GM10266 (cell line): ENCODE measurements at regions not wholly inside any gene's neighbourhood (a gene's known extent, or its start where the extent isn't known, plus 50 kb on each side); places are given as distances from the start of the nearest gene placed in this dataset.

Source experiments
- DNase-seq: peaks from one replicate; pipeline ENCODE4 v3.0.0; 2012; ENCODE audit errors: extremely low spot score
- TF ChIP-seq, protein P1 (sequence below): IDR thresholded peaks from 2 replicates; pipeline ENCODE4 v1.5.1; 2012; ENCODE audit warnings: mild to moderate bottlenecking, low read depth; ENCODE audit not compliant: control insufficient read depth, insufficient read depth; ENCODE audit errors: missing control alignments

DNA sequence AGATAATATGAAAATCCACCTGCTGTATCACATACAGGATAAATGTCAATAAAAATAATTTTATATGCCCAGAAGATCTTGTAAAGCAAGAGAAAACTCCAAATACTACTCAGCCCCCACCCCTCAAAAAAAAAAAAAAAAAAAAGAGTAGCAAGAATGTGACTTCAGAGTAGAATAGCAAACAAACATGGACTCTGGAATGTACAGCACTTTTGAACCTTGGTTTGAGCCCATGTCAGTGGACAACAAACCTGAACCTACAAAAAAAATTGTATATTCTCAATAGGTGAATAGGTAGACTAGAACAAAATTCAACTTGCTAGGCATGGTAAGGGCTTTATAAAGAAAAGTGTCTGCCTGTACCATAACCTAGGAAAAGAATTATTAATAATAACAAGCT lies 428.0 kb downstream of the SLITRK6 start:
- no peak for DNase-seq
- TF ChIP-seq, protein P1, sequence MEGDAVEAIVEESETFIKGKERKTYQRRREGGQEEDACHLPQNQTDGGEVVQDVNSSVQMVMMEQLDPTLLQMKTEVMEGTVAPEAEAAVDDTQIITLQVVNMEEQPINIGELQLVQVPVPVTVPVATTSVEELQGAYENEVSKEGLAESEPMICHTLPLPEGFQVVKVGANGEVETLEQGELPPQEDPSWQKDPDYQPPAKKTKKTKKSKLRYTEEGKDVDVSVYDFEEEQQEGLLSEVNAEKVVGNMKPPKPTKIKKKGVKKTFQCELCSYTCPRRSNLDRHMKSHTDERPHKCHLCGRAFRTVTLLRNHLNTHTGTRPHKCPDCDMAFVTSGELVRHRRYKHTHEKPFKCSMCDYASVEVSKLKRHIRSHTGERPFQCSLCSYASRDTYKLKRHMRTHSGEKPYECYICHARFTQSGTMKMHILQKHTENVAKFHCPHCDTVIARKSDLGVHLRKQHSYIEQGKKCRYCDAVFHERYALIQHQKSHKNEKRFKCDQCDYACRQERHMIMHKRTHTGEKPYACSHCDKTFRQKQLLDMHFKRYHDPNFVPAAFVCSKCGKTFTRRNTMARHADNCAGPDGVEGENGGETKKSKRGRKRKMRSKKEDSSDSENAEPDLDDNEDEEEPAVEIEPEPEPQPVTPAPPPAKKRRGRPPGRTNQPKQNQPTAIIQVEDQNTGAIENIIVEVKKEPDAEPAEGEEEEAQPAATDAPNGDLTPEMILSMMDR = no peak

DNA sequence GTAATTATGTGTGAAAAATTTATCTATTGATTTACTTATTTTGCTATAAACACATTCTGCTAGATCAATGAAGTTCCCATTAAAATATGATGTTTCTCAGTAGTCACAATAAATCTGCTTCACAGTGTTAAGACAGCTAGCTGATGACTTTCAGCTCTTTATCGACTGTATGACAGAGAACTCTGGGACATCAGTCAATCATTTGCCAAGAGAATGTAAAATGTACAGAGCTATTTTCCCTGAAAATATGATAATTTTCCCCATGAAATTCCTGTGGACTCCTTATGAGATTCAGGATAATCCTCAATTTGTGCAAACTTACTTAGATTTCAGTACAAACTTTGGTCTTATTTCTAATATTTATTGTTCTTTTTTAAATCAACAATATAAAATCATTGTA lies 430.5 kb downstream of the SLITRK6 start:
- DNase-seq = no peak
- TF ChIP-seq, protein P1 = no peak

DNA sequence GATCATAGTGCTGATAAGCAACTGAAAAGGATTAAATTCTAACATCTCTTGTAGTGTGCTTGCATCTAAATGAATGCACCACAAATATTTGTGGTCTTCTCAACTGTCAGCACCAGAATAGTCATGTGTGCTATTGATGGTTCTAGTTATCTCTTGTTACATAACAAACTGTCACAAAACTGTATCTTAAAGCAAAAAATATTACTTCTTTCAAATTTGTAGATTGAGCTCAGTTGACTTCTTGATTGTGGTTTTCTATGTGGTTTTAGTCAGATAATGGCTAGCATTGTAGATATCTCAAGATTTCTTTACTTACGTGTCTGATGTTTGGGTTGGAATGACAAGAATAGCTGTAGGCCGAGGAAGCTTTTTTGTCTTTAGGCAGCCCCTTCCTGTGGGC lies 431.3 kb downstream of the SLITRK6 start:
- TF ChIP-seq, protein P1 = no peak
- DNase-seq = no peak

DNA sequence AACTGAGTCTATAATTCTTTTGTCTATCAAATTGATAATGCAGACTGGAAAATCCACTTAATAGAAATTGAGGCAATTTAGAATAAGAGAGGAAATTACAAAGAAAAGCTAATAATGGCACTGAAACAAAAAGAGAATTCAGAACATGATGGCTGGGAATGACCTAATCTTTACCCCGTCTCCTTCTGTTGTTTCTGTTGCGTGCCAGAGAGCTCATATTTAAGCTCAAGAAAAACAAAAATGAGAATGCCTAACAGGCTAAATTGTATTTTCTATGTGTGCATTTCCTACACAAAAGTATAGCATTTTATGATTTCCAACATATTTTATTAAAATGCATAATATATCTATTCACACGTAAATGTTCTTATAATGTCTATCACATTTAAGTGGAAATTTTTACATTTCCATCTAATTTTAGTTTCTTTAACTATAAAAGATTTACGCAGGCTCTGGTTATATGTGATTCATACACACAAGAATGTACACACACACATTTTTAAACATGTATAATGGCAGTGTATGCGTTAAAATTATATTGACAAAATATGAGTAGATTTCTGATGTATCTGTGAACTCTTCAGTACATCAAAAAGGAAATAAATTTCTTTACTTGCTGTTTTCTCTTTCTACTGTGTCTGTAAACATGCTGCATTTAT lies 432.3 kb downstream of the SLITRK6 start:
- DNase-seq = no peak
- TF ChIP-seq, protein P1 = no peak

DNA sequence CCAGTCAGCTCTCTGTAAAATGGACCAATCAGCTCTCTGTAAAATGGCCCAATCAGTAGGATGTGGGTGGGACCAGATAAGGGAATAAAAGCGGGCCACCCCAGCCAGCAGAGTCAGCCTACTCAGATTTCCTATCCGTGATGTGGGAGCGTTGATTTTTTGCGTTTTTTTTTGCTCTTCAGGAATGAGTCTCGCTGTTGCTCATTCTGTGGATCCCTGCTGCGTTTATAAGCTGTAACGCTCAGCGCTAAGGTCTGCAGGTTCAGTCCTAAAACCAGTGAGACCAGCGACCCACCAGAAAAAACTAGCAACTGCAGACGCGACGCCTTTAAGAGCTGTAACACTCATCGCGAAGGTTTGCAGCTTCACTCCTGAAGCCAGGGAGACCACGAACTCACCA lies 435.7 kb downstream of the SLITRK6 start:
- DNase-seq = no peak
- TF ChIP-seq, protein P1 = no peak

DNA sequence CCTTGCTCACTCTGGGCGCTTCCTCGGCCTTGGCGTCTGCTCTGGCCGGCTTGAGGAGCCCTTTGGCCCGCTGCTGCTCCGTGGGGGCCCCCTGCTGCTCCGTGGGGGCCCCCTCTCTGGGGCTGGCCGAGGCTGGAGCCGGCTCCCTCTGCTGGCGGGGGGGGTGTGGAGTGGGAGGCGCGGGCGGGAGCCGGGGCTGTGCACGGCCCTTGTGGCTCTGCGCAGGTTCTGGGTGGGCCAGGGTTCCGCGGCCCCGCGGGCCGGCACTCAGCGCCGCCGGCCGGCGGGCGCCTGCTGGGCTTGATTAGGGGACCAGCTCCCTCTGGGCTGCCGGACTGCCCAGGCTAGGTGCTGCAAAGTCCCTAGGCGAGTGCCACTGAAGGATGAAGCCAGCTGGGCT lies 436.2 kb downstream of the SLITRK6 start:
- no peak for DNase-seq
- TF ChIP-seq, protein P1 = no peak

DNA sequence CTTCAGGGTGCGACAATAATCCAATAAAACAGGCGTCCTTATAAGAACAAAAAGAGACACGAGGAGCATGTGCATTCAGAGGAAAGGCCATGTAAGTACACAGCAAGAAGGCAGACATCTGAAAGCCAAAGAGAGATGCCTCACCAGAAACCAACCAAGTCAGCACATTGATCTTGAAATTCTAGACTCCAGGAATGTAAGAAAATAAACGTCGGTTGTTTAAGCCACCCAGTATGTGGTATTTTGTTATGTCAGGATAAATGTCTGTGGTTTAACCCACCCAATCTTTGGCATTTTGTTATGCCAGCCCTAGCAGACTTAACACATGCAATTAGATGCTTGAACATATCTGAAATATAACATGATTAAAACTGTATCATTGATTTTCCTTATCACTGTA lies 452.0 kb downstream of the SLITRK6 start:
- TF ChIP-seq, protein P1 = no peak
- no peak for DNase-seq
